DOHH2 (cell line): ENCODE measurements at regions not wholly inside any gene's neighbourhood (a gene's known extent, or its start where the extent isn't known, plus 50 kb on each side); places are given as distances from the start of the nearest gene placed in this dataset.

Experiments
- H3F3A ChIP-seq: fragments of 200-600 bp; sonication (generic), shearing (Covaris generic); 2 replicates; pipeline ENCODE4 v1.6.0; 2016; ENCODE audit warnings: antibody characterized with exemption, mild to moderate bottlenecking; ENCODE audit not compliant: control insufficient read depth, insufficient read depth
- H3K27ac ChIP-seq: fragments of 200-600 bp; sonication (generic); 2 replicates; pipeline ENCODE4 v1.5.1; 2014; ENCODE audit warnings: low read depth, mild to moderate bottlenecking, low read length, moderate library complexity
- H3K27me3 ChIP-seq: fragments of 200-600 bp; sonication (generic); 2 replicates; pipeline ENCODE4 v1.6.1; 2014; ENCODE audit warnings: mild to moderate bottlenecking, low read length, mixed read lengths; ENCODE audit not compliant: control insufficient read depth
- H3K36me3 ChIP-seq: fragments of 200-600 bp; sonication (generic); 2 replicates; pipeline ENCODE4 v1.6.1; 2014; ENCODE audit warnings: mild to moderate bottlenecking, low read length, moderate library complexity, mixed read lengths; ENCODE audit not compliant: control insufficient read depth
- H3K4me1 ChIP-seq: fragments of 200-600 bp; sonication (generic); 2 replicates; pipeline ENCODE4 v1.6.1; 2014; ENCODE audit warnings: mild to moderate bottlenecking, low read length, mixed read lengths; ENCODE audit not compliant: control insufficient read depth
- H3K4me2 ChIP-seq: fragments of 200-600 bp; sonication (generic); 2 replicates; pipeline ENCODE4 v1.6.0; 2014; ENCODE audit warnings: mild to moderate bottlenecking, low read length, moderate library complexity
- H3K4me3 ChIP-seq: fragments of 200-600 bp; sonication (generic); 2 replicates; pipeline ENCODE4 v1.5.1; 2014; ENCODE audit warnings: mild to moderate bottlenecking, low read length, mixed read lengths
- H3K79me2 ChIP-seq: fragments of 200-600 bp; sonication (generic); 2 replicates; pipeline ENCODE4 v1.6.1; 2014; ENCODE audit warnings: mild to moderate bottlenecking, low read length, mixed read lengths; ENCODE audit not compliant: control insufficient read depth
- H3K9me2 ChIP-seq: fragments of 200-600 bp; sonication (generic); replicated peaks from 2 replicates; pipeline ENCODE4 v1.6.1; 2014; ENCODE audit warnings: mild to moderate bottlenecking, low read length, mixed read lengths; ENCODE audit not compliant: control insufficient read depth
- H3K9me3 ChIP-seq: fragments of 200-600 bp; sonication (generic); 2 replicates; pipeline ENCODE4 v1.6.1; 2014; ENCODE audit warnings: antibody characterized with exemption, low read length, mixed read lengths; ENCODE audit not compliant: control insufficient read depth, insufficient read depth
- H4K20me1 ChIP-seq: fragments of 200-600 bp; sonication (generic); 2 replicates; pipeline ENCODE4 v1.6.0; 2014; ENCODE audit warnings: low read depth, mild to moderate bottlenecking, antibody characterized with exemption, low read length, moderate library complexity; ENCODE audit not compliant: control insufficient read depth, insufficient read depth
- CTCF ChIP-seq: fragments of 200-600 bp; sonication (generic); IDR thresholded peaks from one replicate; pipeline ENCODE4 v1.5.1; 2014; ENCODE audit warnings: antibody characterized with exemption, mild to moderate bottlenecking, low read depth, low read length; ENCODE audit not compliant: poor library complexity, severe bottlenecking
- EZH2phosphoT487 ChIP-seq: fragments of 200-600 bp; sonication (generic); IDR thresholded peaks from 2 replicates; pipeline ENCODE4 v1.6.1; 2017; ENCODE audit warnings: borderline replicate concordance, mild to moderate bottlenecking, antibody characterized with exemption, low read length, moderate library complexity, mixed read lengths

- H4K20me1 ChIP-seq, result no peaks in the 10 kb centered on the region
- H3K4me1 ChIP-seq, result peaks cover 50% of the 10 kb centered on the region
- no peak for TF ChIP-seq CTCF
- no peaks in the 10 kb centered on the region for H3K9me2 ChIP-seq
- H3K4me2 ChIP-seq, result peak overlapping the region; percentile 5; the same call in 1 of the 2 replicates
- no peaks in the 10 kb centered on the region for H3K27me3 ChIP-seq
- no peaks in the 10 kb centered on the region for H3K36me3 ChIP-seq
- H3K4me3 ChIP-seq, result no peak overlapping the region
- no peak overlapping the region for H3K27ac ChIP-seq
- no peaks in the 10 kb centered on the region for H3K9me3 ChIP-seq
- H3K79me2 ChIP-seq, result no peaks in the 10 kb centered on the region
- H3F3A ChIP-seq, result peaks cover 2% of the 10 kb centered on the region; the same call in 1 of the 2 replicates
Measured at GRCh38 chr2:136375017-136375901, 257.3 kb upstream of the CXCR4 start.

- Histone ChIP-seq H3K9me3 (no peaks in the 10 kb centered on the region), H3F3A (0 out of 2 replicates have a peak, but pooled peaks cover 2% of the 10 kb centered on the region), H3K9me2 (no peaks in the 10 kb centered on the region), H3K79me2 (no peaks in the 10 kb centered on the region), H4K20me1 (no peaks in the 10 kb centered on the region), H3K27ac (no peak overlapping the region), H3K4me1 (peaks cover 47% of the 10 kb centered on the region), H3K4me2 (no peak overlapping the region), H3K27me3 (no peaks in the 10 kb centered on the region), H3K36me3 (no peaks in the 10 kb centered on the region), H3K4me3 (no peak overlapping the region)
- TF ChIP-seq CTCF (no peak), EZH2phosphoT487 (no peak)
Measured at GRCh38 chr2:136373841-136374240, 255.9 kb upstream of the CXCR4 start.

GRCh38 chr2:136373029-136373428, 255.1 kb upstream of the CXCR4 start:
- Histone ChIP-seq H3K27me3 (no peaks in the 10 kb centered on the region), H3K27ac (no peak overlapping the region), H3K9me2 (no peaks in the 10 kb centered on the region), H3K4me1 (peaks cover 39% of the 10 kb centered on the region), H3F3A (0 out of 2 replicates have a peak, but pooled peaks cover 2% of the 10 kb centered on the region), H3K4me2 (no peak overlapping the region), H3K36me3 (no peaks in the 10 kb centered on the region), H3K9me3 (no peaks in the 10 kb centered on the region), H3K4me3 (no peak overlapping the region), H3K79me2 (no peaks in the 10 kb centered on the region), H4K20me1 (no peaks in the 10 kb centered on the region)
- TF ChIP-seq EZH2phosphoT487, result no peak
- TF ChIP-seq CTCF, result no peak
